ENCODE measurements at regions not wholly inside any gene's neighbourhood (a gene's known extent, or its start where the extent isn't known, plus 50 kb on each side); places are given as distances from the start of the nearest gene placed in this dataset.

DNA sequence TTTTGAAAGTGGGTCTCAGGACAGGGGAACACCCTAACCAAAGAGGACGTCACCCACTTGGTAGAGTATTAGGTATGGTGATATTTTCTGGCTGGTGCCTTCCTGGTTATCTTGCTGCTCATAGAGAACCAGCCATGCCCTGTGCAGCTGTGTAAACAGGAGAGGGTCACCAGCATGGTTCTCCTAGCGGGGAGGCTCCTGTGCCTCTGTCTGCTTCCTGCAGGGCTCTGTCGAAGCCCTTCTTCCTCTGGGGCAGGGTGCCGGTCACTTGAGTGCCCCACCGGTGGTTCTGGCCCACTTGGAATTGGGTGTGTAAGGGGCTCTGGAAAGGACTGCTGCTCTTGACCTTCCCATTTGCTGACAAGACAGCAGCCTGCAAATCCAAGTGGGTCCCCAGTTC is 80.5 kb upstream of the KCNK12 start:
- Histone ChIP-seq H2BK5ac (ENCODE audit: low read depth, low read length) (no peak overlapping the region), H3K4me2 (ENCODE audit: insufficient read depth in 1 of 2, low read depth in 2 of 2, low read length in 2 of 2) (no peak overlapping the region), H3K23me2 (ENCODE audit: low read depth, low read length) (no peaks in the 10 kb centered on the region), H2BK12ac (ENCODE audit: low read depth, low read length) (no peak overlapping the region), H4K5ac (ENCODE audit: insufficient read length, low read depth, low read length) (no peak overlapping the region), H2BK20ac (ENCODE audit: low read length) (no peak overlapping the region), H3K23ac (ENCODE audit: insufficient read length) (no peak overlapping the region), H4K20me1 (replicated peaks in 1 of 2; ENCODE audit: control insufficient read depth in 1 of 2, insufficient read depth in 2 of 2, low read length in 2 of 2) (no peaks in the 10 kb centered on the region), H3K56ac (replicated peaks; ENCODE audit: insufficient read length, low read depth, low read length) (no peak overlapping the region), H3K9ac (replicated peaks in 1 of 4; ENCODE audit: extremely low read depth in 1 of 4, low read depth in 3 of 4, low read length in 3 of 4) (no peak overlapping the region), H3K14ac (ENCODE audit: insufficient read length) (no peak overlapping the region), H3K4me3 (ENCODE audit: extremely low read depth in 1 of 4, insufficient read depth in 2 of 4, low read depth in 3 of 4, low read length in 4 of 4) (no peak overlapping the region), H3K4ac (replicated peaks; ENCODE audit: insufficient read length, low read depth, low read length) (no peak overlapping the region), H4K8ac (ENCODE audit: extremely low read depth, insufficient read depth, low read length) (no peak overlapping the region), H3K79me1 (ENCODE audit: low read depth, low read length) (no peaks in the 10 kb centered on the region), H3K18ac (ENCODE audit: extremely low read depth, low read length) (no peak overlapping the region), H2BK15ac (ENCODE audit: low read length) (no peak overlapping the region), H3K79me2 (ENCODE audit: control insufficient read depth in 1 of 2, insufficient read depth in 2 of 2, low read length in 2 of 2) (no peaks in the 10 kb centered on the region), H2BK120ac (replicated peaks; ENCODE audit: low read depth, low read length) (no peak overlapping the region), H3K36me3 (ENCODE audit: control insufficient read depth in 2 of 4, insufficient read depth in 4 of 4, low read length in 3 of 4) (no peaks in the 10 kb centered on the region), H3K4me1 (replicated peaks in 1 of 4; ENCODE audit: control insufficient read depth in 3 of 4, insufficient read depth in 4 of 4, low read length in 3 of 4) (peaks cover 9 to 19% (median 17%) of the 10 kb centered on the region in 4 experiments), H3K27me3 (replicated peaks in 1 of 4; ENCODE audit: control insufficient read depth in 3 of 4, extremely low read depth in 1 of 4, insufficient read depth in 3 of 4, low read length in 3 of 4) (no peaks in the 10 kb centered on the region; a peak in 1 of 7 replicates), H3K27ac (ENCODE audit: low read depth, low read length) (no peak overlapping the region), H4K91ac (replicated peaks; ENCODE audit: insufficient read length, low read length) (no peak overlapping the region), H2AK5ac (ENCODE audit: low read depth, low read length) (no peak overlapping the region), H3K9me3 (ENCODE audit: insufficient read depth in 2 of 2, low read depth in 1 of 2, low read length in 1 of 2) (peaks cover 0 to 6% of the 10 kb centered on the region in 2 experiments; a peak in 1 of 4 replicates), H2AFZ (ENCODE audit: low read length) (no peak overlapping the region)
- POLR2A ChIA-PET (ENCODE audit: partially characterized antibody) = no interaction called here
- CTCF ChIA-PET (ENCODE audit: partially characterized antibody) = interaction anchor here (2.0 to 7.0 kb wide), 3 partner anchors 9 to 214 kb away, joined by 4 to 73 read pairs (median 64); no protein-coding TSS in a partner anchor
- DNase-seq (ENCODE audit: low read depth in 1 of 2, low spot score in 2 of 2) (no peak), FAIRE-seq (no peak)
- 86% methylated on average over 5 of the region's 5 CpGs; no CpG with 5 or more reads in 1 of the 2 experiments for WGBS, 2 experiments (ENCODE audit: extremely low coverage in 1 of 2, insufficient coverage in 1 of 2, insufficient read length in 1 of 2, insufficient replicate concordance in 2 of 2, low coverage in 1 of 2, low lambda C conversion rate in 2 of 2, missing lambda C conversion rate in 1 of 2)
- TF ChIP-seq TAF1 (IDR thresholded peaks at IDR 0.05; ENCODE audit: low read depth, low read length) = no peak
- TF ChIP-seq CHD1 (IDR thresholded peaks at IDR 0.05; ENCODE audit: low read depth, low read length) = no peak
- no peak for TF ChIP-seq RAD21 (IDR thresholded peaks at IDR 0.05 in 1 of 2, conservative IDR thresholded peaks at IDR 0.05 in 1 of 2; ENCODE audit: low read depth in 2 of 2, low read length in 2 of 2)
- TF ChIP-seq GTF2F1 (IDR thresholded peaks at IDR 0.05; ENCODE audit: borderline replicate concordance, low read depth, low read length) = no peak
- TF ChIP-seq EZH2 (IDR thresholded peaks at IDR 0.05; ENCODE audit: low read depth, low read length, severe bottlenecking) = no peak
- no peak for TF ChIP-seq KDM5A (IDR thresholded peaks at IDR 0.05; ENCODE audit: low read length)
- no peak for TF ChIP-seq POU5F1 (IDR thresholded peaks at IDR 0.05; ENCODE audit: low read depth, low read length)
- TF ChIP-seq SP1 (IDR thresholded peaks at IDR 0.05; ENCODE audit: low read depth, low read length) = no peak
- no peak for TF ChIP-seq MAFK (IDR thresholded peaks at IDR 0.05; ENCODE audit: low read depth, low read length)
- no peak for TF ChIP-seq POLR2AphosphoS5 (IDR thresholded peaks at IDR 0.05; ENCODE audit: low read depth, low read length)
- TF ChIP-seq CREB1 (IDR thresholded peaks at IDR 0.05) = no peak
- no peak for TF ChIP-seq TBP (IDR thresholded peaks at IDR 0.05; ENCODE audit: low read depth, low read length)
- TF ChIP-seq SP4 (IDR thresholded peaks at IDR 0.05; ENCODE audit: low read length) = no peak
- TF ChIP-seq, protein P1, sequence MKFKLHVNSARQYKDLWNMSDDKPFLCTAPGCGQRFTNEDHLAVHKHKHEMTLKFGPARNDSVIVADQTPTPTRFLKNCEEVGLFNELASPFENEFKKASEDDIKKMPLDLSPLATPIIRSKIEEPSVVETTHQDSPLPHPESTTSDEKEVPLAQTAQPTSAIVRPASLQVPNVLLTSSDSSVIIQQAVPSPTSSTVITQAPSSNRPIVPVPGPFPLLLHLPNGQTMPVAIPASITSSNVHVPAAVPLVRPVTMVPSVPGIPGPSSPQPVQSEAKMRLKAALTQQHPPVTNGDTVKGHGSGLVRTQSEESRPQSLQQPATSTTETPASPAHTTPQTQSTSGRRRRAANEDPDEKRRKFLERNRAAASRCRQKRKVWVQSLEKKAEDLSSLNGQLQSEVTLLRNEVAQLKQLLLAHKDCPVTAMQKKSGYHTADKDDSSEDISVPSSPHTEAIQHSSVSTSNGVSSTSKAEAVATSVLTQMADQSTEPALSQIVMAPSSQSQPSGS (IDR thresholded peaks at IDR 0.05; ENCODE audit: low read length) = no peak

Measured in H1 (cell line).